OCI-LY1 (cell line): ENCODE measurements at regions not wholly inside any gene's neighbourhood (a gene's known extent, or its start where the extent isn't known, plus 50 kb on each side); places are given as distances from the start of the nearest gene placed in this dataset.

Experiments used
- CTCF ChIP-seq: fragments of 200-600 bp; sonication (generic), shearing (Covaris generic); IDR thresholded peaks from 2 replicates; pipeline ENCODE4 v1.5.1; 2017; ENCODE audit warnings: mild to moderate bottlenecking, antibody characterized with exemption, low read length, moderate library complexity, mixed read lengths
- EZH2 ChIP-seq: fragments of 200-600 bp; sonication (generic), shearing (Covaris generic); IDR thresholded peaks from 2 replicates; pipeline ENCODE4 v1.8.0; 2017; ENCODE audit warnings: borderline replicate concordance, mixed run types, mild to moderate bottlenecking, antibody characterized with exemption, low read length, moderate library complexity, mixed read lengths

GRCh38 chr2:181183878-181184542 is 203.6 kb downstream of the UBE2E3 start:
- TF ChIP-seq CTCF (no peak), EZH2 (no peak)
